Heart right ventricle (tissue), 16 donors: ENCODE measurements at regions not wholly inside any gene's neighbourhood (a gene's known extent, or its start where the extent isn't known, plus 50 kb on each side); places are given as distances from the start of the nearest gene placed in this dataset.

Experiments used
- ATAC-seq, 8 donors: fragments of 200-7000 bp; cut with Tn5 transposase; one replicate each; pipeline ENCODE4 v1.9.1; 2020; ENCODE audit warnings: mild to moderate bottlenecking in 8 of 8, moderate library complexity in 8 of 8, moderate number of reproducible peaks in 1 of 8
- DNase-seq, 2 donors: peaks; one replicate each; pipeline ENCODE4 v3.0.0-alpha.2; 2020
- H3K27ac ChIP-seq, 10 donors: fragments of 200-600 bp; sonication (generic) in 2 of 10; one replicate each; pipeline versions ENCODE4 v1.5.0 to v1.8.0; 2020 to 2022; ENCODE audit warnings: mild to moderate bottlenecking in 3 of 10
- H3K27me3 ChIP-seq, 7 donors: fragments of 200-600 bp; one replicate each; pipeline ENCODE4 v1.8.0; 2021 to 2022; ENCODE audit warnings: mild to moderate bottlenecking in 2 of 7
- H3K36me3 ChIP-seq, 9 donors: fragments of 200-600 bp; sonication (generic) in 1 of 9; one replicate each; pipeline versions ENCODE4 v1.5.0 to v1.8.0; 2020 to 2022; ENCODE audit warnings: mild to moderate bottlenecking in 2 of 9
- H3K4me1 ChIP-seq, 9 donors: fragments of 200-600 bp; sonication (generic) in 1 of 9; one replicate each; pipeline versions ENCODE4 v1.5.0 to v1.8.0; 2020 to 2022; ENCODE audit warnings: mild to moderate bottlenecking in 4 of 9
- H3K4me3 ChIP-seq, 10 donors: fragments of 200-600 bp; sonication (generic) in 2 of 10; one replicate each; pipeline versions ENCODE4 v1.5.0 to v1.8.0; 2020 to 2022; ENCODE audit warnings: mild to moderate bottlenecking in 7 of 10, moderate library complexity in 2 of 10
- H3K9me3 ChIP-seq, 11 donors: fragments of 200-600 bp in 10 of 11; sonication (generic) in 2 of 11; one replicate each; pipeline versions ENCODE4 v1.5.0 to v1.8.0; 2013 to 2022; ENCODE audit warnings: mild to moderate bottlenecking in 2 of 11, control low read depth in 1 of 11, moderate library complexity in 1 of 11
- CTCF ChIP-seq, 9 donors: fragments of 200-600 bp; sonication (generic) in 2 of 9; IDR thresholded peaks; one replicate each; pipeline versions ENCODE4 v1.5.0 to v1.8.0; 2021 to 2022; ENCODE audit warnings: antibody characterized with exemption in 9 of 9, mild to moderate bottlenecking in 5 of 9, moderate library complexity in 1 of 9
- WGBS, 2 donors: extraction: QIAGEN DNeasy Blood & Tissue Kit; methylation state at CpG; one replicate each; pipeline ENCODE4 v1.1.7; 2013; ENCODE audit warnings: inconsistent platforms in 1 of 2; 5-methylcytosine and 5-hydroxymethylcytosine counted together
- intact Hi-C, 10 donors: fragments of 100-400 bp; cut with DNase I; formaldehyde crosslinking; loops; one replicate each; pipeline versions ENCODE4 v1.11.1 to v1.14.2; 2022
- donor health status: Arrhythmogenic right ventricular cardiomyopathy.
- donor health status: ischemic (EF 13 %, LVEDD 7.1; RV severe dilation, severe dysfunction).
- donor health status: healthy with polysubstance abuse.
- donor health status: DM: no; HTN: yes; CAD: no.
- donor health status: DM: no; HTN: no; CAD: no.
- donor health status: ischemic (EF 25% LVEDD 6.9; RV normal size, moderate dysfunction).
- donor health status: ischemic (EF 25% LVEDD 5.7; RV mildly dilated, moderate dysfunction).
- donor health status: healthy.
- donor health status: DM: yes; HTN: yes; CAD: no.
- donor health status: Ischemic cardiomyopathy.
- donor health status: ischemic (EF 35%, LVEDD 5.7; RV mildly dilated, moderate dysfunction).
- donor health status: nonischemic (EF 11% LVEDD 7.7; RV severe dilation, severe dysfunction).
- donor health status: DM: yes; HTN: yes; CAD: no.
- donor health status: PGD.
- donor health status: ischemic (EF 29% LVEDD 5.4; RV normal size, mild dysfunction).
- donor health status: nonischemic (EF 23%, LVEDD 6.1; RV moderate dilation, normal function).

DNA sequence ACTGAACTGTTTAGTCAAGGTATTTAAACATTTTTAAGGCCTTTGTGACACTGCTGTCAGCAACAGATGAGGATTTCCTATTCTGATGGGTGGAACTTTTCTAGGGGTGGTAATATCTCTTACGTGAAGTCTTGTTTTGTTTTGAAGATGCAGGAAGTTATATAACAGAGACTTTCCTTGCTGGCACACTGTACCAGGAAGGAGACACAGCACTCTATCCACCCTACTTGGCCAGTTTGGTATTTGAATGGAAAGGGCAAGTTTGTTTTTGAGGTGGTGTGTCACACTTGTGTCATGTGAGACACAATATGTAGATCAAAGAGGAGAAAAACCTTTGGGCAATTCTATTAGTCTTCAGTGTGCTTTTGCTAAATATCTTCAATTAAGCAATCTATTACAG lies 51.6 kb upstream of the SRP54 start:
- Histone ChIP-seq H3K36me3 (peaks cover 0 to 3% (median 0%) of the 10 kb centered on the region in 9 donors), H3K27me3 (no peaks in the 10 kb centered on the region), H3K9me3 (no peaks in the 10 kb centered on the region), H3K4me3 (no peak overlapping the region), H3K4me1 (peaks cover 0 to 25% (median 0%) of the 10 kb centered on the region in 9 donors), H3K27ac (peak overlapping the region in 5 of 10 donors; percentile 20 to 82 (median 36))
- DNase-seq (no peak), ATAC-seq (peak in 7 of 8 donors; percentile 35 to 92 (median 67))
- TF ChIP-seq CTCF (IDR thresholded peaks at IDR 0.05): no peak
- intact Hi-C loops: no loop called here
- 50 to 55% methylated on average over 1 of the region's 1 CpG for WGBS, 2 donors

- WGBS, 2 donors: 63 to 64% methylated on average over 4 of the region's 4 CpGs
- Histone ChIP-seq H3K4me3 (no peak overlapping the region), H3K4me1 (peaks cover 0 to 23% (median 0%) of the 10 kb centered on the region in 9 donors), H3K9me3 (no peaks in the 10 kb centered on the region), H3K36me3 (peaks cover 0 to 3% (median 0%) of the 10 kb centered on the region in 9 donors), H3K27ac (peak overlapping the region in 4 of 10 donors; percentile 21 to 82 (median 46)), H3K27me3 (no peaks in the 10 kb centered on the region)
- ATAC-seq (peak in 2 of 8 donors; percentile 38 to 46), DNase-seq (no peak)
- intact Hi-C loops: no loop called here
- TF ChIP-seq CTCF (IDR thresholded peaks at IDR 0.05): no peak
Measured at GRCh38 chr14:34930591-34931091, 52.2 kb upstream of the SRP54 start.

DNA sequence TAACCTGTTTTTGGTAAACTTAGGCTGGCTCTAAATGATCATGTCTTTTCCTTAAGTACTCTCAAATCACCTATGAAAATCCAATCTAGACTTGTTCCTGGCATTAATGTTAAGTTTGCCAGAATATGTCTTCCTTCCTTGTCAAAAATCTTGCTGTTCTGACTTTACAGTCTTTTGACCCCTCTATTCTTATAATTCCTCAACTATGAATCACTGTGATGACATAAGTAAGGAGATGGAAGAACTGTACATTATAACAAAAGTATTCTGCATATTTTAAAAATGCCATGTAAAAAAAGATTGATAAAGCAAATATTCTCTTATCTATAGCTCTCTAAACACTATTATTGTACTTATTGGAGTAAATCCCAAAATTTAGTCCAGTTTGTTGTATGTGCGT lies 51.4 kb upstream of the BAZ1A start:
- Histone ChIP-seq H3K27me3 (no peaks in the 10 kb centered on the region), H3K4me3 (no peak overlapping the region), H3K36me3 (peaks cover 0 to 3% (median 0%) of the 10 kb centered on the region in 9 donors), H3K9me3 (no peaks in the 10 kb centered on the region), H3K4me1 (peaks cover 0 to 19% (median 0%) of the 10 kb centered on the region in 9 donors), H3K27ac (no peak overlapping the region)
- ATAC-seq: no peak
- WGBS, 2 donors: 93 to 94% methylated on average over 1 of the region's 1 CpG
- TF ChIP-seq CTCF (IDR thresholded peaks at IDR 0.05): no peak
- DNase-seq: no peak
- intact Hi-C loops: no loop called here
